Omental fat pad (tissue), 3 donors: ENCODE measurements at regions not wholly inside any gene's neighbourhood (a gene's known extent, or its start where the extent isn't known, plus 50 kb on each side); places are given as distances from the start of the nearest gene placed in this dataset.
"Not testable (repeated sequence)": the region's sequence is repeated elsewhere in the genome, so short reads cannot be mapped to it uniquely, and the experiment has no call there.

ENCODE experiments used
- ATAC-seq: fragments of 150-250 bp; one replicate; pipeline ENCODE4 v1.9.1; 2016; ENCODE audit warnings: mild to moderate bottlenecking, moderate library complexity; ENCODE audit not compliant: low FRiP score
- DNase-seq: peaks from one replicate; pipeline ENCODE4 v3.0.0-alpha.2; 2019; ENCODE audit warnings: low spot score
- TF ChIP-seq, protein P1 (sequence below), 3 donors: fragments of 450-650 bp; IDR thresholded peaks; one replicate each; pipeline ENCODE4 v1.5.1; 2016 to 2017; ENCODE audit warnings: antibody characterized with exemption in 3 of 3, mild to moderate bottlenecking in 3 of 3, moderate library complexity in 2 of 3

DNA sequence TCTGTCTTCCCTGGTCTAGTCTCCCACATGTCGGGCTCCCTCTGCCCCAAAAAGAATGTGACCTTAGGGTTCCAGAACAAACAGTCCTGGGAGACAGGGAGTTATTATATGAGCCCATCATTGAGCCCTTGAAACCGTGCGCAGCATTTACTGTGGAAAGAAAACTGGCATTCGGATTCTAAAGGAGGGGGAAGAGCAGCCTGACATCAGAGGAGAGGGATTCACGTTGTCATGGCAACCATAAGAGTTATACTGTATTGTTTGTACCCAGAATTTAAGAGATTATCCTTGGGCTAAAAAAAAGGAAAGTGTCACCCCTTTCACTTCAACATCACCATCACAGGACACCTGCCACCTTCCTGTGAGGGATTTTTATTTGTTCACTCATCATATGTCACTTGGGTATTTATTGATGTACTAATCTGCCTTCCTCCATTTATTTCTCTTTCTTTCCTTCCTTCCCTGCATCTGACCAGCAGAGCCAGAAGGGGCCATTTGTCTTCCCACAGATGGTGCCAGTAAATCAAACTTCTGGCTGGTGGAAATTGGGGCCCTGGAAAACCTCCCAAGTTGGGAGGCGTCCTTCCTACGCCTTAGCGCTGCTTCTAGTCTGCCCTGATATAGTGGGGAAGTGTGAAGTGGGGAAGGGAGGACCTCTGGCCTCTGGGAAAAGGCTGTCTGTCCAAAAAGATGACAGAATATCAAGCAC lies 64.9 kb upstream of the FRMPD3 start:
- DNase-seq (no peak), ATAC-seq (no peak)
- TF ChIP-seq, protein P1, sequence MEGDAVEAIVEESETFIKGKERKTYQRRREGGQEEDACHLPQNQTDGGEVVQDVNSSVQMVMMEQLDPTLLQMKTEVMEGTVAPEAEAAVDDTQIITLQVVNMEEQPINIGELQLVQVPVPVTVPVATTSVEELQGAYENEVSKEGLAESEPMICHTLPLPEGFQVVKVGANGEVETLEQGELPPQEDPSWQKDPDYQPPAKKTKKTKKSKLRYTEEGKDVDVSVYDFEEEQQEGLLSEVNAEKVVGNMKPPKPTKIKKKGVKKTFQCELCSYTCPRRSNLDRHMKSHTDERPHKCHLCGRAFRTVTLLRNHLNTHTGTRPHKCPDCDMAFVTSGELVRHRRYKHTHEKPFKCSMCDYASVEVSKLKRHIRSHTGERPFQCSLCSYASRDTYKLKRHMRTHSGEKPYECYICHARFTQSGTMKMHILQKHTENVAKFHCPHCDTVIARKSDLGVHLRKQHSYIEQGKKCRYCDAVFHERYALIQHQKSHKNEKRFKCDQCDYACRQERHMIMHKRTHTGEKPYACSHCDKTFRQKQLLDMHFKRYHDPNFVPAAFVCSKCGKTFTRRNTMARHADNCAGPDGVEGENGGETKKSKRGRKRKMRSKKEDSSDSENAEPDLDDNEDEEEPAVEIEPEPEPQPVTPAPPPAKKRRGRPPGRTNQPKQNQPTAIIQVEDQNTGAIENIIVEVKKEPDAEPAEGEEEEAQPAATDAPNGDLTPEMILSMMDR (IDR thresholded peaks at IDR 0.05), result no peak

DNA sequence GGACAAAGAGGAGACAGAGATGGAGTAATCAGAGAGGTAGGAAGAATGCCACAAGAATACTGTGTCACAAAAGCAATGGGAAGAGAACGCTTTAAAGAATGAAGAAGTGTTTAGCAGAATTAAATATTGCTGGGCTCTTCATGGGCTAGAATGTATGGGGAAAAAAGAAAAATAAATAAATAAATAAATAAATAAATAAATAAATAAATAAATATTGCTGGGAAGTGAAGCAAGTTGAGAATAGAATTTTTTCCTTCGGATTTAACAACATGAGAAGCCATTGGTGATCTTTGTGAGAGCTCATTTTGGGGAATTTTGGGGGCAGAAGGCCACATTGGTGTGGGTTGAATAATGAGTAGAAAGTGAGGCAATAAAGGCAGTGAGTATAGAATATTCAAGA lies 59.7 kb upstream of the FRMPD3 start:
- no peak for ATAC-seq
- TF ChIP-seq, protein P1 (IDR thresholded peaks at IDR 0.05), result no peak

DNA sequence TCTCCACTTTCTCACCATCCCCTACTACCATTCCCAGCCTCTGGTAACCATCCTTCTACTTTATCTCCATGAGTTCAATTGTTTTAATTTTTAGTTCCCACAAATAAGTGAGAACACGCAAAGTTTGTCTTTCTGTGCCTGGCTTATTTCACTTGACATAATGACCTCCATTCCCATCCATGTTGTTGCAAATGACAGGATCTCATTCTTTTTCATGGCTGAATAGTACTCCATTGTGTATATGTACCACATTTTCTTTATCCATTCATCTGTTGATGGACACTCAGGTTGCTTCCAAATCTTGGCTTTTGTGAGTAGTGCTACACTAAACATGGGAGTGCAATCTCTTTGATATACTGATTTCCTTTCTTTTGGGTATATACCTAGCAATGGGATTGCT lies 55.8 kb upstream of the FRMPD3 start:
- ATAC-seq, result not testable (repeated sequence)

More for the DNA sequence above, 59.7 kb upstream of the FRMPD3 start:
- DNase-seq, result no peak

DNA sequence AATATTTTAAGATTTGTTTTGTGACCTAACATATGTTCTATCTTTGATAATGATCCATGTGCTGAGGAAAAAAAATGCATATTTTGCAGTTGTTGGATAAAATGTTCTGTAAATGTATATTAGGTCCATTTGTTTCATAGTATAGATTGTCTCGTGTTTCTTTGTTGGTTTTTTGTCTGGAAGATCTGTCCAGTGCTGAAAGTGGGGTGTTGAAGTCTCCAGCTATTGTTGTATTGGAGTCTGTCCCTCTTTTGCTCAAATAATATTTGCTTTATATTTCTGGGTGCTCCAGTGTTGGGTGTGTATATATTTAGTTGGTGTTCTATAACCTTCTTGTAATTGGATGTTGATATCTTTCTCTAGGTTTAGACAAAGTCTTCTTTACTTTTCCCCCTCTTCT lies 53.2 kb upstream of the FRMPD3 start:
- no peak for DNase-seq
- TF ChIP-seq, protein P1 (IDR thresholded peaks at IDR 0.05), result no peak
- ATAC-seq, result no peak

More for the DNA sequence above, 55.8 kb upstream of the FRMPD3 start:
- not testable (repeated sequence) for DNase-seq

DNA sequence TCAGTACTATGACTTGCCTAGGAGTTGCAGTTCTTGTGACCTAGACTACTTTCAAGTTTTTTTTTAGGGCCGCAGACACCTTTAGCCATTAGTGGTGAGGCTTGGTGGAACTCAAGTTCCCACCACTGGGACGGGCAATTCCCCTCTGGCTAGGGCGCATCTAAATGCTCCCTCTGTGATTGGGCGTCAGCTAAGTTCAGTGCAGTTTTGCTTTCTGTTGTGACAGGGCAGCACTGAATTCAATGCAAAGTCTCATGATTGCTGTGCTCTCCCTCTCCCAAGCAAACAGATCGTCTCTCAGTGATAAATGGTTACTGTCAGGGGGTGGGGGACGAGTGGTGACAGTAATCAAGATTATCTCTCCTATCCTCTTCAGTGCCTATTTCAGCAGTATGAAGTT lies 52.7 kb upstream of the FRMPD3 start:
- TF ChIP-seq, protein P1 (IDR thresholded peaks at IDR 0.05), result no peak
- ATAC-seq (no peak), DNase-seq (no peak)

DNA sequence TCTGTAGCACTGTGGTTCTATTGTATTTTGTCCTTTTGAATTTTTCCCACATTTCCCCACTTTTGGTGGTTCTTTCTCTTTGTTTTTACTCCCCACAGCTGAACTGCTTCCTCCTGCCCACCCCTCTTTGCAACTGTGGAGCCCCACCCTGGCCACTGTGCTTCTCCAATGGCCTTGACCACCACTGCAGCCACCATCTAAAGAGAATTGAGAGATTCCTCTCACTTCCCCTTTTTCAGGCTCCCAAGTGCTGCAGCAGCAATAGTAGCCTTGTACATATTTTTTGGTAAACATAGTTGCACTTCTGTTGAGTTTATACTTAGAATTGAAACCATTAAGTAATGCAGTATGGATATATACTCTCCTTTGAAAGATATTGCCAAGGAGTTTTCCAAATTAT lies 51.3 kb upstream of the FRMPD3 start:
- TF ChIP-seq, protein P1 (IDR thresholded peaks at IDR 0.05), result no peak
- ATAC-seq, result no peak
- no peak for DNase-seq
